ENCODE measurements at regions not wholly inside any gene's neighbourhood (a gene's known extent, or its start where the extent isn't known, plus 50 kb on each side); places are given as distances from the start of the nearest gene placed in this dataset.

- no peak for TF ChIP-seq CTCF (IDR thresholded peaks at IDR 0.05; ENCODE audit: extremely low read depth in 1 of 2, insufficient read depth in 1 of 2, low read depth in 1 of 2, low read length in 2 of 2)
- TF ChIP-seq, protein P1, sequence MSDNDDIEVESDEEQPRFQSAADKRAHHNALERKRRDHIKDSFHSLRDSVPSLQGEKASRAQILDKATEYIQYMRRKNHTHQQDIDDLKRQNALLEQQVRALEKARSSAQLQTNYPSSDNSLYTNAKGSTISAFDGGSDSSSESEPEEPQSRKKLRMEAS (IDR thresholded peaks at IDR 0.05; ENCODE audit: insufficient read depth, insufficient read length) = no peak
- TF ChIP-seq EZH2 (IDR thresholded peaks at IDR 0.05; ENCODE audit: borderline replicate concordance, low read depth, low read length, severe bottlenecking) = no peak
- TF ChIP-seq POLR2AphosphoS5 (IDR thresholded peaks at IDR 0.05; ENCODE audit: insufficient read depth, low read depth, low read length) = no peak
- no peak for TF ChIP-seq POLR2A (IDR thresholded peaks at IDR 0.05; ENCODE audit: low read depth, low read length)
- no peak for TF ChIP-seq JUN (IDR thresholded peaks at IDR 0.05; ENCODE audit: borderline replicate concordance, insufficient read depth, insufficient read length, low read depth)
- no peak for TF ChIP-seq MYC (IDR thresholded peaks at IDR 0.05; ENCODE audit: low read depth, low read length)
These were observed 91.7 kb downstream of the BLTP1 start for GRCh38 chr4:122243785-122244184.
